GM12892 (cell line): ENCODE measurements at regions not wholly inside any gene's neighbourhood (a gene's known extent, or its start where the extent isn't known, plus 50 kb on each side); places are given as distances from the start of the nearest gene placed in this dataset.

ENCODE experiments used
- POLR2A ChIP-seq: IDR thresholded peaks from 2 replicates; pipeline ENCODE4 v1.6.1; 2011; ENCODE audit warnings: low read depth, low read length, control low read depth
- POLR2AphosphoS5 ChIP-seq: IDR thresholded peaks from 2 replicates; pipeline ENCODE4 v1.6.1; 2011; ENCODE audit warnings: low read depth, low read length, control low read depth
- TAF1 ChIP-seq: IDR thresholded peaks from 2 replicates; pipeline ENCODE4 v1.6.1; 2011; ENCODE audit warnings: low read depth, mild to moderate bottlenecking, control low read depth, low read length, borderline replicate concordance

DNA sequence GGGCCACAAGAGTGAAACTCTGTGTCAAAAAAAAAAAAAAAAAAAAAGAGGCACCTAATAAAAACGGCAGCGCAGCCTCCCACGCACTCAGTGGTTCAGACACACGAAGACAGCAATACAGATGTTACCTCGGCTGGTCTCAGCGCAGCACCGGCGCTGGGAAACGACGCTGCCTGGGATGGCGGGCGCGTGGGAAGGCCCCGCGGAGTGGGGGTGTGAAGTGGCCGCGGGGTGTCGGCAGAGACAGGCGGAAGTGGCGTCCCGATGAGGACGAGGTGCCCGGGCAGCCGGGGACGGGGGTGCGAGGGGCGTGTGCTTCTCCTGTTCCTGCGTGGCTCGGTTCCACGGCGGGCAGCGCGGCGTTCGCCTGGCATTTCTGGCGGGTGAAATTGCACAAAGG lies 179.4 kb downstream of the BANP start:
- TF ChIP-seq POLR2A = no peak
- TF ChIP-seq POLR2AphosphoS5 = no peak
- TF ChIP-seq TAF1 = no peak
